Keratinocyte (primary cell): ENCODE measurements at regions not wholly inside any gene's neighbourhood (a gene's known extent, or its start where the extent isn't known, plus 50 kb on each side); places are given as distances from the start of the nearest gene placed in this dataset.

Experiments used
- DNase-seq: peaks from one replicate; pipeline ENCODE4 v3.0.0-alpha.2; 2011; ENCODE audit warnings: low read depth, missing footprints, low spot score
- FAIRE-seq: peaks from 2 replicates; lab custom pipeline; 2011; peaks lifted over from hg19 to GRCh38; lab: Jason Lieb, UNC
- H2AFZ ChIP-seq: 2 replicates; pipeline ENCODE4 v1.6.0; 2012; ENCODE audit warnings: low read length, control low read depth, inconsistent platforms; ENCODE audit not compliant: control insufficient read depth
- H3K27ac ChIP-seq: 2 replicates; pipeline ENCODE4 v1.5.1; 2011; ENCODE audit warnings: low read length; ENCODE audit not compliant: control insufficient read depth, insufficient read depth
- H3K27me3 ChIP-seq: 3 replicates; pipeline ENCODE4 v1.6.0; 2011; ENCODE audit warnings: low read length; ENCODE audit not compliant: control insufficient read depth, insufficient read depth; ENCODE audit errors: extremely low read depth
- H3K36me3 ChIP-seq, 2 experiments: 2 replicates in 1 of 2; 3 replicates in 1 of 2; pipeline ENCODE4 v1.5.1; 2011; ENCODE audit warnings: low read length in 2 of 2, mild to moderate bottlenecking in 1 of 2; ENCODE audit not compliant: control insufficient read depth in 2 of 2, insufficient read depth in 2 of 2; ENCODE audit errors: extremely low read depth in 1 of 2
- H3K4me1 ChIP-seq: 3 replicates; pipeline ENCODE4 v1.5.1; 2011; ENCODE audit warnings: low read length; ENCODE audit not compliant: control insufficient read depth, insufficient read depth; ENCODE audit errors: extremely low read depth
- H3K4me2 ChIP-seq: 3 replicates; pipeline ENCODE4 v1.6.0; 2011; ENCODE audit warnings: low read depth, low read length; ENCODE audit not compliant: control insufficient read depth, insufficient read depth; ENCODE audit errors: extremely low read depth
- H3K4me3 ChIP-seq, 3 experiments: fragments of 200-600 bp in 1 of 3; sonication (generic) in 1 of 3; 2 replicates in 2 of 3; 3 replicates in 1 of 3; pipeline ENCODE4 v1.5.1; 2011 to 2016; ENCODE audit warnings: low read length in 3 of 3, mild to moderate bottlenecking in 3 of 3, control low read depth in 2 of 3, inconsistent platforms in 1 of 3, low read depth in 1 of 3, mixed read lengths in 1 of 3, mixed run types in 1 of 3, moderate library complexity in 1 of 3; ENCODE audit not compliant: control insufficient read depth in 2 of 3, insufficient read depth in 2 of 3; ENCODE audit errors: extremely low read depth in 1 of 3
- H3K79me2 ChIP-seq: 2 replicates; pipeline ENCODE4 v1.6.0; 2012; ENCODE audit warnings: low read length; ENCODE audit not compliant: control insufficient read depth, insufficient read depth
- H3K9ac ChIP-seq: 3 replicates; pipeline ENCODE4 v1.6.0; 2011; ENCODE audit warnings: low read length; ENCODE audit not compliant: control insufficient read depth, insufficient read depth; ENCODE audit errors: extremely low read depth
- H3K9me1 ChIP-seq: 3 replicates; pipeline ENCODE4 v1.6.0; 2011; ENCODE audit warnings: low read length; ENCODE audit not compliant: control insufficient read depth, insufficient read depth; ENCODE audit errors: extremely low read depth
- H3K9me3 ChIP-seq: 2 replicates; pipeline ENCODE4 v1.5.1; 2012; ENCODE audit warnings: low read depth, low read length; ENCODE audit not compliant: control insufficient read depth
- H4K20me1 ChIP-seq: 3 replicates; pipeline ENCODE4 v1.6.0; 2011; ENCODE audit warnings: low read length; ENCODE audit not compliant: control insufficient read depth, insufficient read depth; ENCODE audit errors: extremely low read depth
- CTCF ChIP-seq, 3 experiments: IDR thresholded peaks in 1 of 3; conservative IDR thresholded peaks in 1 of 3; optimal IDR thresholded peaks in 1 of 3; 2 replicates in 2 of 3; 3 replicates in 1 of 3; pipeline versions ENCODE3 to v1.5.1; 2011; ENCODE audit warnings: low read length in 3 of 3, mild to moderate bottlenecking in 3 of 3, moderate library complexity in 2 of 3, control low read depth in 1 of 3, inconsistent platforms in 1 of 3; ENCODE audit not compliant: insufficient read depth in 2 of 3; ENCODE audit errors: extremely low read depth in 1 of 3
- EZH2 ChIP-seq: IDR thresholded peaks from one replicate; pipeline ENCODE4 v1.6.1; 2012; ENCODE audit warnings: inconsistent platforms, mild to moderate bottlenecking, low read length, moderate library complexity
- dilution Hi-C: fragments of 300-500 bp; cut with MboI; formaldehyde crosslinking; loops from one replicate; pipeline ENCODE4 v1.7.0; 2020; ENCODE audit warnings: low sequenced_read_pairs; ENCODE audit not compliant: extremely low pct_ligation_motif_present

GRCh38 chr3:124115279-124115678 lies 123.4 kb upstream of the ROPN1 start:
- DNase-seq (no peak), FAIRE-seq (no peak)
- no peak overlapping the region for H3K4me2 ChIP-seq
- H3K4me1 ChIP-seq: no peaks in the 10 kb centered on the region
- no peaks in the 10 kb centered on the region for H3K79me2 ChIP-seq
- no peak overlapping the region for H2AFZ ChIP-seq
- TF ChIP-seq EZH2 (no peak), CTCF (optimal IDR thresholded peaks at IDR 0.05 in 1 of 3, IDR thresholded peaks at IDR 0.05 in 1 of 3, conservative IDR thresholded peaks at IDR 0.05 in 1 of 3; ENCODE audit: extremely low read depth in 1 of 3, insufficient read depth in 2 of 3, low read length in 3 of 3) (no peak)
- H3K27ac ChIP-seq: no peak overlapping the region
- no peak overlapping the region for H3K4me3 ChIP-seq
- no peaks in the 10 kb centered on the region for H4K20me1 ChIP-seq
- peaks cover 6% of the 10 kb centered on the region for H3K27me3 ChIP-seq
- H3K36me3 ChIP-seq: no peaks in the 10 kb centered on the region
- no peaks in the 10 kb centered on the region for H3K9me3 ChIP-seq
- H3K9ac ChIP-seq: no peak overlapping the region
- dilution Hi-C loops: no loop called here
- no peaks in the 10 kb centered on the region for H3K9me1 ChIP-seq

- H4K20me1 ChIP-seq: no peaks in the 10 kb centered on the region
- no peak overlapping the region for H3K9ac ChIP-seq
- H3K36me3 ChIP-seq: no peaks in the 10 kb centered on the region
- no peak overlapping the region for H3K4me3 ChIP-seq
- H3K27ac ChIP-seq: no peak overlapping the region
- H3K4me1 ChIP-seq: no peaks in the 10 kb centered on the region
- dilution Hi-C loops: no loop called here
- TF ChIP-seq CTCF (optimal IDR thresholded peaks at IDR 0.05 in 1 of 3, IDR thresholded peaks at IDR 0.05 in 1 of 3, conservative IDR thresholded peaks at IDR 0.05 in 1 of 3; ENCODE audit: extremely low read depth in 1 of 3, insufficient read depth in 2 of 3, low read length in 3 of 3) (no peak), EZH2 (no peak)
- no peaks in the 10 kb centered on the region for H3K79me2 ChIP-seq
- no peaks in the 10 kb centered on the region for H3K9me1 ChIP-seq
- DNase-seq (no peak), FAIRE-seq (no peak)
- no peak overlapping the region for H2AFZ ChIP-seq
- H3K9me3 ChIP-seq: no peaks in the 10 kb centered on the region
- peaks cover 6% of the 10 kb centered on the region for H3K27me3 ChIP-seq
- H3K4me2 ChIP-seq: no peak overlapping the region
These were observed 124.0 kb upstream of the ROPN1 start for GRCh38 chr3:124115956-124116355.
